Smooth muscle cell (in vitro differentiated cells): ENCODE measurements at regions not wholly inside any gene's neighbourhood (a gene's known extent, or its start where the extent isn't known, plus 50 kb on each side); places are given as distances from the start of the nearest gene placed in this dataset.

Experiments
- DNase-seq: peaks from one replicate; lab custom pipeline; 2025; ENCODE audit not compliant: unreplicated experiment; lab: John Stamatoyannopoulos, UW
- H2AFZ ChIP-seq: fragments of 200-600 bp; sonication (generic); 2 replicates; pipeline ENCODE4 v1.6.0; 2016; ENCODE audit warnings: antibody characterized with exemption, low read depth, mild to moderate bottlenecking
- H3F3A ChIP-seq: fragments of 200-600 bp; sonication (generic); 2 replicates; pipeline ENCODE4 v1.6.0; 2017; ENCODE audit warnings: antibody characterized with exemption, low read depth
- H3K27ac ChIP-seq: fragments of 200-600 bp; sonication (generic); 2 replicates; pipeline ENCODE4 v1.5.1; 2016; ENCODE audit warnings: low read depth, mild to moderate bottlenecking
- H3K27me3 ChIP-seq: fragments of 200-600 bp; sonication (generic); 2 replicates; pipeline ENCODE4 v1.6.1; 2016; ENCODE audit warnings: low read depth, mild to moderate bottlenecking
- H3K36me3 ChIP-seq: fragments of 200-600 bp; sonication (generic); 2 replicates; pipeline ENCODE4 v1.5.1; 2016; ENCODE audit warnings: low read depth
- H3K4me1 ChIP-seq: fragments of 200-600 bp; sonication (generic); 2 replicates; pipeline ENCODE4 v1.5.1; 2016; ENCODE audit warnings: low read depth
- H3K4me2 ChIP-seq: fragments of 200-600 bp; sonication (generic); 2 replicates; pipeline ENCODE4 v1.6.0; 2016; ENCODE audit warnings: mild to moderate bottlenecking
- H3K4me3 ChIP-seq: fragments of 200-600 bp; sonication (generic); 2 replicates; pipeline ENCODE4 v1.5.1; 2016; ENCODE audit warnings: mild to moderate bottlenecking
- H3K79me2 ChIP-seq: fragments of 200-600 bp; sonication (generic); 2 replicates; pipeline ENCODE4 v1.6.0; 2016; ENCODE audit warnings: low read depth, mild to moderate bottlenecking
- H3K9ac ChIP-seq: fragments of 200-600 bp; sonication (generic); 2 replicates; pipeline ENCODE4 v1.6.0; 2016; ENCODE audit warnings: low read depth
- H3K9me3 ChIP-seq: fragments of 200-600 bp; sonication (generic); replicated peaks from 2 replicates; pipeline ENCODE4 v1.5.1; 2016; ENCODE audit warnings: low read depth
- H4K20me1 ChIP-seq: fragments of 200-600 bp; sonication (generic); 2 replicates; pipeline ENCODE4 v1.6.0; 2016; ENCODE audit warnings: low read depth
- WGBS: methylation state at CpG from one replicate; pipeline ENCODE4 v1.1.7; 2016; ENCODE audit warnings: low lambda C conversion rate; 5-methylcytosine and 5-hydroxymethylcytosine counted together
- TF ChIP-seq, protein P1 (sequence below): fragments of 200-600 bp; sonication (generic); IDR thresholded peaks from 2 replicates; pipeline ENCODE4 v1.5.1; 2017; ENCODE audit warnings: borderline replicate concordance, mild to moderate bottlenecking, antibody characterized with exemption; ENCODE audit not compliant: insufficient read depth, poor library complexity, severe bottlenecking

- Histone ChIP-seq H3K4me1 (no peaks in the 10 kb centered on the region), H3K9ac (no peak overlapping the region), H3K4me2 (no peak overlapping the region), H3K9me3 (no peaks in the 10 kb centered on the region), H3F3A (no peaks in the 10 kb centered on the region), H3K27ac (no peak overlapping the region), H2AFZ (no peak overlapping the region), H3K79me2 (no peaks in the 10 kb centered on the region), H3K4me3 (no peak overlapping the region), H3K36me3 (no peaks in the 10 kb centered on the region), H3K27me3 (no peaks in the 10 kb centered on the region), H4K20me1 (no peaks in the 10 kb centered on the region)
- 92% methylated on average over 2 of the region's 2 CpGs for WGBS
- DNase-seq: no peak
- TF ChIP-seq, protein P1, sequence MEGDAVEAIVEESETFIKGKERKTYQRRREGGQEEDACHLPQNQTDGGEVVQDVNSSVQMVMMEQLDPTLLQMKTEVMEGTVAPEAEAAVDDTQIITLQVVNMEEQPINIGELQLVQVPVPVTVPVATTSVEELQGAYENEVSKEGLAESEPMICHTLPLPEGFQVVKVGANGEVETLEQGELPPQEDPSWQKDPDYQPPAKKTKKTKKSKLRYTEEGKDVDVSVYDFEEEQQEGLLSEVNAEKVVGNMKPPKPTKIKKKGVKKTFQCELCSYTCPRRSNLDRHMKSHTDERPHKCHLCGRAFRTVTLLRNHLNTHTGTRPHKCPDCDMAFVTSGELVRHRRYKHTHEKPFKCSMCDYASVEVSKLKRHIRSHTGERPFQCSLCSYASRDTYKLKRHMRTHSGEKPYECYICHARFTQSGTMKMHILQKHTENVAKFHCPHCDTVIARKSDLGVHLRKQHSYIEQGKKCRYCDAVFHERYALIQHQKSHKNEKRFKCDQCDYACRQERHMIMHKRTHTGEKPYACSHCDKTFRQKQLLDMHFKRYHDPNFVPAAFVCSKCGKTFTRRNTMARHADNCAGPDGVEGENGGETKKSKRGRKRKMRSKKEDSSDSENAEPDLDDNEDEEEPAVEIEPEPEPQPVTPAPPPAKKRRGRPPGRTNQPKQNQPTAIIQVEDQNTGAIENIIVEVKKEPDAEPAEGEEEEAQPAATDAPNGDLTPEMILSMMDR: no peak
These were observed 208.9 kb upstream of the GAS1 start for GRCh38 chr9:87156247-87156646.

GRCh38 chr9:87157366-87158031, 210.2 kb upstream of the GAS1 start:
- Histone ChIP-seq H3K4me3 (no peak overlapping the region), H4K20me1 (no peaks in the 10 kb centered on the region), H3K79me2 (no peaks in the 10 kb centered on the region), H3K9me3 (no peaks in the 10 kb centered on the region), H3K9ac (no peak overlapping the region), H3F3A (no peaks in the 10 kb centered on the region), H3K36me3 (no peaks in the 10 kb centered on the region), H3K27ac (no peak overlapping the region), H3K27me3 (no peaks in the 10 kb centered on the region), H2AFZ (no peak overlapping the region), H3K4me1 (no peaks in the 10 kb centered on the region), H3K4me2 (no peak overlapping the region)
- WGBS: 84% methylated on average over 10 of the region's 10 CpGs
- DNase-seq: no peak
- TF ChIP-seq, protein P1: no peak

GRCh38 chr9:87158765-87159164, 211.5 kb upstream of the GAS1 start:
- WGBS: 85% methylated on average over 2 of the region's 2 CpGs
- no peak overlapping the region for H3K4me2 ChIP-seq
- H3K27me3 ChIP-seq: no peaks in the 10 kb centered on the region
- no peaks in the 10 kb centered on the region for H4K20me1 ChIP-seq
- no peaks in the 10 kb centered on the region for H3K79me2 ChIP-seq
- no peak overlapping the region for H3K27ac ChIP-seq
- H3K4me1 ChIP-seq: no peaks in the 10 kb centered on the region
- no peaks in the 10 kb centered on the region for H3F3A ChIP-seq
- no peak overlapping the region for H3K9ac ChIP-seq
- no peaks in the 10 kb centered on the region for H3K9me3 ChIP-seq
- no peak overlapping the region for H3K4me3 ChIP-seq
- no peak overlapping the region for H2AFZ ChIP-seq
- TF ChIP-seq, protein P1: no peak
- DNase-seq: no peak
- no peaks in the 10 kb centered on the region for H3K36me3 ChIP-seq
